Neural cell (in vitro differentiated cells): ENCODE measurements at regions not wholly inside any gene's neighbourhood (a gene's known extent, or its start where the extent isn't known, plus 50 kb on each side); places are given as distances from the start of the nearest gene placed in this dataset.

Source experiments
- H2AFZ ChIP-seq: fragments of 200-600, 300-800 bp; sonication (generic), shearing (Covaris generic); 2 replicates; pipeline ENCODE4 v1.6.0; 2014; ENCODE audit warnings: low read depth, mild to moderate bottlenecking, antibody characterized with exemption, low read length, moderate library complexity
- H3F3A ChIP-seq: fragments of 200-600 bp; shearing (Covaris generic); 2 replicates; pipeline ENCODE4 v1.6.1; 2016; ENCODE audit warnings: mild to moderate bottlenecking, moderate library complexity, mixed read lengths, antibody characterized with exemption, low read length; ENCODE audit not compliant: insufficient read depth, poor library complexity, severe bottlenecking
- H3K27ac ChIP-seq: fragments of 200-600, 300-800 bp; sonication (generic), shearing (Covaris generic); 2 replicates; pipeline ENCODE4 v1.5.1; 2014; ENCODE audit warnings: mild to moderate bottlenecking, low read length, moderate library complexity
- H3K27me3 ChIP-seq: fragments of 300-800, 200-600 bp; sonication (generic), shearing (Covaris generic); 2 replicates; pipeline ENCODE4 v1.6.0; 2014; ENCODE audit warnings: mild to moderate bottlenecking, low read depth, low read length, moderate library complexity; ENCODE audit not compliant: insufficient read depth
- H3K36me3 ChIP-seq: fragments of 300-800, 200-600 bp; sonication (generic), shearing (Covaris generic); 2 replicates; pipeline ENCODE4 v1.5.1; 2014; ENCODE audit warnings: mild to moderate bottlenecking, antibody characterized with exemption, low read length, moderate library complexity; ENCODE audit not compliant: insufficient read depth
- H3K4me2 ChIP-seq: fragments of 300-800, 200-600 bp; sonication (generic), shearing (Covaris generic); 2 replicates; pipeline ENCODE4 v1.6.0; 2014; ENCODE audit warnings: mild to moderate bottlenecking, low read length
- H3K4me3 ChIP-seq: fragments of 300-800, 200-600 bp; sonication (generic), shearing (Covaris generic); 2 replicates; pipeline ENCODE4 v1.5.1; 2014; ENCODE audit warnings: mild to moderate bottlenecking, low read length, moderate library complexity
- H3K79me2 ChIP-seq: fragments of 200-600 bp; shearing (Covaris generic); replicated peaks from 2 replicates; pipeline ENCODE4 v1.6.0; 2014; ENCODE audit warnings: mild to moderate bottlenecking, low read length, moderate library complexity; ENCODE audit not compliant: insufficient read depth
- H3K9ac ChIP-seq: fragments of 300-800, 200-600 bp; sonication (generic), shearing (Covaris generic); 2 replicates; pipeline ENCODE4 v1.6.1; 2016; ENCODE audit warnings: mild to moderate bottlenecking, low read length, mixed read lengths
- H3K9me2 ChIP-seq: fragments of 200-600 bp; shearing (Covaris generic); 2 replicates; pipeline ENCODE4 v1.6.1; 2016; ENCODE audit warnings: mild to moderate bottlenecking, low read length, mixed read lengths; ENCODE audit not compliant: insufficient read depth
- H3K9me3 ChIP-seq: fragments of 200-600, 300-800 bp; sonication (generic), shearing (Covaris generic); 2 replicates; pipeline ENCODE4 v1.6.1; 2016; ENCODE audit warnings: mild to moderate bottlenecking, mixed run types, low read length, moderate library complexity, mixed read lengths
- H4K20me1 ChIP-seq: fragments of 200-600 bp; shearing (Covaris generic); 2 replicates; pipeline ENCODE4 v1.6.1; 2016; ENCODE audit warnings: mild to moderate bottlenecking, mixed run types; ENCODE audit not compliant: insufficient read depth
- CTCF ChIP-seq: fragments of 450-650 bp; IDR thresholded peaks from 2 replicates; pipeline ENCODE4 v1.5.1; 2014; ENCODE audit warnings: antibody characterized with exemption, mild to moderate bottlenecking, moderate library complexity; ENCODE audit not compliant: poor library complexity, severe bottlenecking
- EP300 ChIP-seq: fragments of 450-650 bp; conservative IDR thresholded peaks from 2 replicates; pipeline ENCODE4 v1.6.1; 2014; ENCODE audit warnings: antibody characterized with exemption, mild to moderate bottlenecking, moderate library complexity; ENCODE audit not compliant: poor library complexity, severe bottlenecking
- EZH2 ChIP-seq: fragments of 200-600, 300-800 bp; shearing (Covaris generic), sonication (generic); IDR thresholded peaks from 2 replicates; pipeline ENCODE4 v1.6.1; 2014; ENCODE audit warnings: antibody characterized with exemption, low read length, borderline replicate concordance, mild to moderate bottlenecking; ENCODE audit not compliant: insufficient read depth, poor library complexity, severe bottlenecking
- MXI1 ChIP-seq: fragments of 450-650 bp; conservative IDR thresholded peaks from 2 replicates; pipeline ENCODE4 v1.6.1; 2014; ENCODE audit warnings: antibody characterized with exemption, mild to moderate bottlenecking; ENCODE audit not compliant: poor library complexity, severe bottlenecking
- POLR2AphosphoS5 ChIP-seq: IDR thresholded peaks from 2 replicates; pipeline ENCODE4 v1.6.1; 2012
- RAD21 ChIP-seq: fragments of 450-650 bp; conservative IDR thresholded peaks from 2 replicates; pipeline ENCODE4 v1.6.1; 2014; ENCODE audit warnings: antibody characterized with exemption, mild to moderate bottlenecking, moderate library complexity
- REST ChIP-seq: IDR thresholded peaks from 2 replicates; pipeline ENCODE4 v1.6.1; 2012; ENCODE audit warnings: borderline replicate concordance
- SMC3 ChIP-seq: fragments of 450-650 bp; conservative IDR thresholded peaks from 2 replicates; pipeline ENCODE4 v1.6.1; 2014; ENCODE audit warnings: antibody characterized with exemption, mild to moderate bottlenecking, moderate library complexity; ENCODE audit not compliant: poor library complexity
- TAF1 ChIP-seq: IDR thresholded peaks from 2 replicates; pipeline ENCODE4 v1.6.1; 2012; ENCODE audit warnings: low read depth

GRCh38 chr18:40707797-40708196, 1247.2 kb upstream of the PIK3C3 start:
- no peak overlapping the region for H3K27ac ChIP-seq
- no peaks in the 10 kb centered on the region for H3K9me3 ChIP-seq
- no peak overlapping the region for H3K9ac ChIP-seq
- H3K4me2 ChIP-seq = no peak overlapping the region
- H3K27me3 ChIP-seq = no peaks in the 10 kb centered on the region
- no peaks in the 10 kb centered on the region for H3K36me3 ChIP-seq
- no peaks in the 10 kb centered on the region for H3F3A ChIP-seq
- H2AFZ ChIP-seq = no peak overlapping the region
- H3K4me3 ChIP-seq = no peak overlapping the region
- H4K20me1 ChIP-seq = no peaks in the 10 kb centered on the region
- H3K79me2 ChIP-seq = no peaks in the 10 kb centered on the region
- H3K9me2 ChIP-seq = no peaks in the 10 kb centered on the region
- TF ChIP-seq EP300 (no peak), MXI1 (no peak), CTCF (no peak), EZH2 (no peak), SMC3 (no peak), REST (no peak)

- H3F3A ChIP-seq = no peaks in the 10 kb centered on the region
- no peak overlapping the region for H3K27ac ChIP-seq
- no peak overlapping the region for H3K4me3 ChIP-seq
- no peak for TF ChIP-seq TAF1
- no peak for TF ChIP-seq SMC3
- TF ChIP-seq MXI1 = no peak
- TF ChIP-seq POLR2AphosphoS5 = no peak
- no peaks in the 10 kb centered on the region for H4K20me1 ChIP-seq
- H3K4me2 ChIP-seq = no peak overlapping the region
- H3K36me3 ChIP-seq = no peaks in the 10 kb centered on the region
- H3K9me2 ChIP-seq = no peaks in the 10 kb centered on the region
- no peak overlapping the region for H3K9ac ChIP-seq
- no peaks in the 10 kb centered on the region for H3K79me2 ChIP-seq
- no peak overlapping the region for H2AFZ ChIP-seq
- peaks cover 3% of the 10 kb centered on the region for H3K9me3 ChIP-seq
- no peaks in the 10 kb centered on the region for H3K27me3 ChIP-seq
Observed at GRCh38 chr18:40698129-40698528, 1256.9 kb upstream of the PIK3C3 start.

GRCh38 chr18:40695526-40695925, 1259.5 kb upstream of the PIK3C3 start:
- Histone ChIP-seq H3K4me2 (no peak overlapping the region), H3K9ac (no peak overlapping the region), H4K20me1 (no peaks in the 10 kb centered on the region), H3K27me3 (no peaks in the 10 kb centered on the region), H3K4me3 (no peak overlapping the region), H2AFZ (no peak overlapping the region), H3K79me2 (no peaks in the 10 kb centered on the region), H3K36me3 (no peaks in the 10 kb centered on the region), H3K9me2 (no peaks in the 10 kb centered on the region), H3K27ac (no peak overlapping the region), H3K9me3 (peaks cover 3% of the 10 kb centered on the region), H3F3A (no peaks in the 10 kb centered on the region)
- TF ChIP-seq EZH2 = no peak
- TF ChIP-seq EP300 = no peak
- TF ChIP-seq RAD21 = no peak
- no peak for TF ChIP-seq MXI1
- no peak for TF ChIP-seq CTCF
- no peak for TF ChIP-seq TAF1
